ENCODE measurements at regions not wholly inside any gene's neighbourhood (a gene's known extent, or its start where the extent isn't known, plus 50 kb on each side); places are given as distances from the start of the nearest gene placed in this dataset.
"Not testable (repeated sequence)": the region's sequence is repeated elsewhere in the genome, so short reads cannot be mapped to it uniquely, and the experiment has no call there.

DNA sequence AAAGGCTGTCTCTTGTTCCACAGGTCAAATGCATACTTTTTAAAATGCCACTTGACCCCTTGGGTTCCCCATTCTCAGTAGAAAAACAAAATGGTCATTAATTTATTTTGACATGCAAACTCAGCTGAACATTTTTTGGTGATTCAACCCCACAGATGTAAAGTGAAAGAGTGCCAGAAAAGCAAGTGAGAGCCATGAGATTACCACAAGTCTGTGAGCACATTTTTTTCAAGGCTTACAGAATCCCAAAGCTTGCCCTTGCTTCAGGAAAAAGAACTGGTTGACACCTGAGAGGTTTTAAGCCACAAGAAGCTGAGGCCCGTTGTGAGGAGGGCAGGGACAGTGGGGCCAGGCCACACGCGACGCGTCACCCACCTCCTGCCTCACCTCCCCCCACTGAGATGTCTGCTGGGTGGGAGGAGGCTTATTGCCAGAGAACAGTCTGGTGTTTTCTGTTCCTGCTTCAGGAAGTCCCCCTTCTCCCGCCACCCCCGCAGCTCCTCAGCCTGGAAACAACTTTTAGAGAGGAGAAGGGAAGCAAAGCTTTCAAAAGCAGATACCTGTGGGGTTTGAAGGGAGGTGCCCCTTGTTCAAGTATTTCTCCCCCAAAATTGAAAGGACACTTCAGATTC is 70.4 kb upstream of the CYP1B1 start:
- no peaks in the 10 kb centered on the region for H3K9me3 Mint-ChIP-seq
- peak in 1 of 2 donors; percentile 4 for DNase-seq (ENCODE audit: low spot score in 2 of 2)
- ATAC-seq, result peak; percentile 63 to 68
- H3K27ac Mint-ChIP-seq, result no peak overlapping the region
- peaks cover 0 to 13% of the 10 kb centered on the region in 2 donors for H3K36me3 Mint-ChIP-seq

DNA sequence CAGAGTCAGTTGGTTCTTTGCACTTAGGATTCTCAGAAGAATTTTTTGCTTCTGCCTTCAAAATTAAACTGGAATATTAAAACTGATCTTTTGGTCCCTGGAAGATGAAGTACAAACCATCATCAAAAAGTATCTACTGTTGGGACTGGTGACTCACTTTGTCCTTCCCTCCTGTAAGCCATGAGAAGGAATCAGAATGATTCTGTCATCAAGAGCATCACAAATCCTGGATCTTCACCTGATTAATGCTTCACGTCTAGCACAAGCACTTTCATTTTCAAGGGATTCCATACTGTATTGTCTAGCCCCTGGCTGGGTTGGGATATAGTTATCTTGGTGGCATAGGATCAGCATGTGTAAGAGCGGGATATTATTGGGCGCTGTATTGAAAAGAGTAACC is 69.3 kb upstream of the CYP1B1 start:
- H3K36me3 Mint-ChIP-seq, result peaks cover 0 to 13% of the 10 kb centered on the region in 2 donors
- ATAC-seq, result no peak
- no peaks in the 10 kb centered on the region for H3K9me3 Mint-ChIP-seq
- DNase-seq (ENCODE audit: low spot score in 2 of 2), result no peak
- no peak overlapping the region for H3K27ac Mint-ChIP-seq

DNA sequence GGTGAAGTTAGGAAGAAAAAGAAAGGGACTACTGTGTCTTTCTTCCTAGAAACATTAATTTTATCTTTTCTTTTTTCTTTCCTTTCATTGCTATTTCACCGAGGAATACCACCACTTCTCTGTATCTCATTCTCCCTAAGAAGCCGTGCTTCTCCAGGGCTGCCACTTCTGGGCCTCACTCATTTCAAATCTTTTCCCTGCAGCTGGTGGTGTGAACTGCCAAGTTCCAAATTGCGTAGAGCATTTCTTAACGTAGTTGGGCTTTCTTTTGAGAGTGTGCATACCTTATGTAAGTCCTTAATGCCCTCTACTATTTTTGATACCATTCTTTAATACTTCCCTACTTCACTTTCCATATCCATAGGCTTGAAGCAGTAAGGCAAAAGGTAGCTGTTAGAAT is 66.7 kb upstream of the CYP1B1 start:
- Mint-ChIP-seq H3K36me3 (peaks cover 10 to 12% of the 10 kb centered on the region in 2 donors), H3K9me3 (no peaks in the 10 kb centered on the region), H3K27ac (no peak overlapping the region)
- ATAC-seq (no peak), DNase-seq (ENCODE audit: low spot score in 2 of 2) (no peak)

DNA sequence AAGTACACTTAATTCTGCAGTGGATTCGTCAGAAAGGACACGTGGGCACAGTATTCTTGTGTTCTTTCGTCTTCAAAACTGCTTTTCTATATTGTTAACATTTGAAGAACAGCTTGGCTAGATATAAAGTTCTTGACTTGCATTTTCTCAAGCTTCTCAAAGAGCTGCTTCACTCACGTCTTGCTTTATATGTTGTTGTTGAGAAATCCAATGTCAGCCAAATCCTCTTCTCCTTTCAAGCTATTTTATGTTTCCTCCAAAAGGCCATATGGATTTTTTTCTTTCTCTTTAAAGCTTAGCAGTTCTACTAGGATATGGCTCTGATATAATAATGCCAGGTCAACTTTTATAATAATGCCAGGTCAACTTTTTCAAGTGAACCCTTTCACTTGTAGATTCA is 65.5 kb upstream of the CYP1B1 start:
- DNase-seq (ENCODE audit: low spot score in 2 of 2) (no peak), ATAC-seq (no peak)
- no peak overlapping the region for H3K27ac Mint-ChIP-seq
- peaks cover 0 to 6% of the 10 kb centered on the region in 2 donors for H3K9me3 Mint-ChIP-seq
- H3K36me3 Mint-ChIP-seq, result peaks cover 12 to 16% of the 10 kb centered on the region in 2 donors

DNA sequence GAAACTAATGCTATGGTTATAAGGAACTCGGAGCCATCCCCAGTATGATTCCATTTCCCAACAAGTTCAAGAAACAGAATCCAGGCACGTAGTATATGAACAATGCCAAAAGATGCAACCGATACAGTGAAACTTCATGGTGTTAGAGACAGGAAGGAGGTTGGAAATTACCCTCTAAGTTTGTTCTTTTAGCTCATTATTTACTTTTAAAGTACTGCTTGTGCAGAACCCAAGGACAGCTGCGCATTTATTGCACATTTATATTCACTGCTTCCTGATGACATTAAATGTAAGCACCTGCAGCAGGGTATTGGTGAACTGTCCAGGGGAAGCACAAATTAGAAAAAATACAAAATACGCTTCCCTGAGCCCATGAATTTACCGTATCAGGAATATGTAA is 63.0 kb upstream of the CYP1B1 start:
- no peak for DNase-seq (ENCODE audit: low spot score in 2 of 2)
- Mint-ChIP-seq H3K9me3 (peaks cover 0 to 12% of the 10 kb centered on the region in 2 donors), H3K27ac (no peak overlapping the region), H3K36me3 (peaks cover 12 to 16% of the 10 kb centered on the region in 2 donors)
- no peak for ATAC-seq

DNA sequence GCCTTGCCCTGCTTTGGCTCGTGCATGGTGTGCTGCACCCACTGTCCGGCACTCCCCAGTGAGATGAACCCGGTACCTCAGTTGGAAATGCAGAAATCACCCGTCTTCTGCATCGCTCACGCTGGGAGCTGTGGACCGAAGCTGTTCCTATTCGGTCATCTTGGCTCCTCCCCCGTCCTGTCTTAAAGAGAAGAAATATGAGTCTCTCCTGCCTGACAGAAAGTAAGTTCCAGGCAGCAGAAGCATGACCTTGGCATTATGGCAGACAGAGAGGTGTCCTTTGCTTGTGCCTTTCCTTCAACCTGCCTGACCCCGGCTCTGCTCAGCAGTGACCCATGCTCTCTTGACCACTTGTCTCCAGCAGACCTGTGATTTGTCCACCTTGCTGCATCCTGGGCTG is 62.5 kb upstream of the CYP1B1 start:
- DNase-seq (ENCODE audit: low spot score in 2 of 2) (no peak), ATAC-seq (no peak)
- Mint-ChIP-seq H3K27ac (no peak overlapping the region), H3K9me3 (peaks cover 0 to 12% of the 10 kb centered on the region in 2 donors), H3K36me3 (peaks cover 12 to 16% of the 10 kb centered on the region in 2 donors)

DNA sequence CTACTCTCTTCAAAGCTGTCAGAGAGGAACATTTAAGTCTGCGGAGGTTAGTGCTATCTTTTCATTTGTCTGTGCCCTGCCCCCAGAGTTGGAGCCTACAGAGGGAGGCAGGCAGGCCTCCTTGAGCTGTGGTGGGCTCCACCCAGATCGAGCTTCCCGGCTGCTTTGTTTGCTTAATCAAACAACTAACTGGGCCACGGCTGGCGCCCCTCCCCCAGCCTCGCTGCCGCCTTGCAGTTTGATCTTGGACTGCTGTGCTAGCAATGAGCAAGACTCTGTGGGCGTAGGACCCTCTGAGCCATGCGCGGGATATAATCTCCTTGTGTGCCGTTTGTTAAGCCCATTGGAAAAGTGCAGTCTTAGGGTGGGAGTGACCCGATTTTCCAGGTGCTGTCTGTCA is 62.0 kb upstream of the CYP1B1 start:
- not testable (repeated sequence) for H3K27ac Mint-ChIP-seq, ATAC-seq
- peaks cover 12 to 16% of the 10 kb centered on the region in 2 donors for H3K36me3 Mint-ChIP-seq

DNA sequence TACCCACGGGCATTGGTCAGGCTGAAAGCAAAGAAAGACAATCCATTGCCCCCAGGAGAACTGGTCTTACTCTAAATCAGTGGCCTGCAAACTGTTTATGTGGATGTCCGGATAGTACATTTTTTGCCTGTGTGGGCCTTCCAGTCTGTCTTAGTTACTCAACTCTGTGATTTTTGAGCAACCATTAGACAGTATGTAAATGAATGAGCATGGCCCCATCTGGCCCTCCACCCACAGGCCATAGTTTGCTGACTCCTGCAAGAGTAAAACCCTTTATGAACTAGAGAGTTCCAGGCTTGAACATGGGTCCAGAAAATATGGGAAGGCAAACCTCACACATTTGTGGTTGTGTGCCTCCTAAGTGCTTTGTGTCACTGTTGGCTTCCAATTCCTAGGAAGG is 55.7 kb upstream of the CYP1B1 start:
- DNase-seq (ENCODE audit: low spot score in 2 of 2), result no peak
- peaks cover 16 to 32% of the 10 kb centered on the region in 2 donors for H3K9me3 Mint-ChIP-seq
- no peak overlapping the region for H3K27ac Mint-ChIP-seq
- H3K36me3 Mint-ChIP-seq, result peaks cover 8 to 18% of the 10 kb centered on the region in 2 donors
- no peak for ATAC-seq

More for the DNA sequence above, 62.0 kb upstream of the CYP1B1 start:
- H3K9me3 Mint-ChIP-seq, result peaks cover 0 to 12% of the 10 kb centered on the region in 2 donors
- not testable (repeated sequence) for DNase-seq (ENCODE audit: low spot score in 2 of 2)

DNA sequence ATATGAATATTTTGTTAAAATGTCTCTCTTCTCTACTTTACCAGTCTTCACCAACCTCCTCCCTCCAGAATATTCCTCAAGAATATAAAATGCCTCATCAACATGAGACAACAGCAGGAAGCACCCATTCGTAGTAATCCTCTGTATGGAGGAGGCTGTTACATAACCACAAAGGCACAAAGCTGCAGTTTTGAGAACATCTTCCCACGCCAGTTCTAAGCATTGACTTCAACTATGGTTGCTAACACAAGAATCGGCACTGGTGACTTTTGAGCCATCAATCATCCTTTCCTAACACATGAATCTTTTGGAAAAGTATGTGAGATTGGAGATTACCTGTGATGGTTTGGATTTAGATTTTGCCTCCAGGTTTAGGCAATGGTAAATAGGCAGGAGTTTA is 54.9 kb upstream of the CYP1B1 start:
- Mint-ChIP-seq H3K36me3 (peaks cover 12 to 23% of the 10 kb centered on the region in 2 donors), H3K9me3 (peaks cover 20 to 36% of the 10 kb centered on the region in 2 donors)
- ATAC-seq, result no peak

DNA sequence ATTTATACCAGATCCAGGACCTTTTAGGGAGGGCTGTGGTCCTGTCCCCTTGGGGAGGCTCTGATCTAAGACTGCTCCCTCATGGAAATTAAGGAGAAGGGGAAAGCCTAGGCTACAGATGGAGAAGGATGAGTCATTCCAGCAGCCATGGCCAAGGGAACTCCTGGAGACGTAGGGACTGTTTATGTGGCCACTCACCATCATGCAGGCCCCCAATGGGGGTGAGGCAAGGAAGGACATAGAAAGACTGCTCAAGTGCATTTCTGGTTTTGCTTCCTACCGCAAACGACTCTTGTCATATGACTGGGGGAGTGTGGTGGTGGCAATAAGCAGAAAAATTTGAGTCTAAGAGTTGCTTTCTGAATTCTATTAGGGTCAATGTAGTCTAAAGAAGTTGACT is 54.0 kb upstream of the CYP1B1 start:
- Mint-ChIP-seq H3K9me3 (peaks cover 20 to 29% of the 10 kb centered on the region in 2 donors), H3K27ac (no peak overlapping the region), H3K36me3 (peaks cover 12 to 23% of the 10 kb centered on the region in 2 donors)
- DNase-seq (ENCODE audit: low spot score in 2 of 2), result no peak
- no peak for ATAC-seq

More for the DNA sequence above, 54.9 kb upstream of the CYP1B1 start:
- H3K27ac Mint-ChIP-seq, result no peak overlapping the region
- DNase-seq (ENCODE audit: low spot score in 2 of 2), result no peak

DNA sequence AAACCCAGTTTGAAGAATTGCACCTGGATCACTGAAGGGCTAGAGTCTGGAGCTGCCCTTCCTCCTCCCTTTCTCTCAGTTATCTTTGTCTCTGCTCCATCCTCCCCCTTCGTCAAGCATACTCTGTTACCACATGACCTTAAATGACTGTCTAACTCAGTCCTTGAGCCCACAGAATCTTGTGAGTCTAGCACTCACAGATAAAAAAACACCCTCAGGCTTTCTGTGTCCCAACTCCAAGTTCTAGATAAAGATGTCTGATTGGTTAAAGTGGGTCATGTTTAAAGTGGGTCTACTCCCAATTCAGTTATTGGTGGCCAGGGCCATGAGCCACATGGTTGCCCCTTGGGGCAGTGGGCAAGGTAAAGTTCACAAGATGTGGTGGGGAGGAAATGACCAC is 53.5 kb upstream of the CYP1B1 start:
- Mint-ChIP-seq H3K36me3 (peaks cover 12 to 23% of the 10 kb centered on the region in 2 donors), H3K27ac (no peak overlapping the region), H3K9me3 (peaks cover 20 to 29% of the 10 kb centered on the region in 2 donors)
- ATAC-seq (no peak), DNase-seq (ENCODE audit: low spot score in 2 of 2) (no peak)

DNA sequence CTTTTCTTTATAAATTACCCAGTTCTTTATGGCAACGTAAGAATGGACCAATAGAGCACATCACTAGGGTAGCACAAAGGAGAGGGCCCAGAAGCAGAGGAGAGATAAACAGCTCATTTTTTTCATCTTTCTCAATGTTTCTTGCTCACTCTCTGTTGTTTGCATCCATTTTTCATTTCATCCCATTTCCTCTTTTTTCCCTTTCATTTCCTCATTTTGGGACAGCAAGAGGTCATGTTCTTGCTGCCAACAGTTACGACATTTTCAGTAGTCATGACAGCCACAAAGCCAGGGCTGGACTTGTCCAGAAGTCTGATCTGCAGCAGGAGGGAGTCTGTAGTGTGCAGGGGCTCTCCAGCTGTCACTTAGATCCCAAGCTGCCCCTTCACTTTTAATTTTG is 52.7 kb upstream of the CYP1B1 start:
- ATAC-seq (no peak), DNase-seq (ENCODE audit: low spot score in 2 of 2) (no peak)
- Mint-ChIP-seq H3K36me3 (peaks cover 12 to 23% of the 10 kb centered on the region in 2 donors), H3K9me3 (peaks cover 20 to 29% of the 10 kb centered on the region in 2 donors), H3K27ac (no peak overlapping the region)

DNA sequence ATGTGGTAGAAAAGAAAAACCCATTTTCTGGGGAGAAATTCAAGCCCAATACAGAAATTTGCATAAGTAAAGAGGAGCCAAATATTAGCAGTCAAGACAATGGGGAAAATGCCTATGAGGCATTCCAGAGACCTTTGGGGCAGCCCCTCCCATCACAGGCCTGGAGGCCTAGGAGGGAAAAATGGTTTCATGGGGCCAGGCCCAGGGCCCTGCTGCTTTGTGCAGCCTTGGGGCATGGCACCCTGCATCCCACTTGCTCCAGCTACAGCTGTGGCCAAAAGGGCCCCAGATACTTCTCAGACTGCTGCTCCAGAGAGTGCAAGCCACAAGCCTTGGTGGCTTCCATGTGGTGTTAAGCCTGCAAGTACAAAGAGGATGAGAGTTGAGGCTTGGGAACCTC is 51.3 kb upstream of the CYP1B1 start:
- Mint-ChIP-seq H3K9me3 (peaks cover 20 to 29% of the 10 kb centered on the region in 2 donors), H3K27ac (no peak overlapping the region), H3K36me3 (peaks cover 12 to 23% of the 10 kb centered on the region in 2 donors)
- DNase-seq (ENCODE audit: low spot score in 2 of 2) (no peak), ATAC-seq (no peak)

DNA sequence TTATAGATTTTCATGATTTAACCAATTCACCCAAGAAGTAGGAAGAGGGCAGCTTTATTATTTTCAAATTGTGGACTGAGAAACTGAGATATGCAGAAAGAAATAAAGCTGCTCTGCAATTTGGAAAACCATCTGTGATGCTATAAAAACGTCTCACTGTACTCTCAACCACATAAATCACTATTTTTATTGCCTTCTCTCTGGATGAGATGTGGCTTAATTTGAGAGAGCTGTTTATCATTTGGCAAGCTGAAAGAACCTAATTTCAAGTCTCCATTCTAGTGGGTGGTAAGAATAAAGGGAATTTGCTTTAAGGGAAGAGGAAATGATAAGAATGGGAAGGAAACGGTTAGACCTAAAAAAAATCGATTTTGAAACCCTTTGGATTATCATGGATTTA is 49.9 kb upstream of the CYP1B1 start:
- Mint-ChIP-seq H3K36me3 (peaks cover 12 to 23% of the 10 kb centered on the region in 2 donors), H3K27ac (no peak overlapping the region), H3K9me3 (peaks cover 20 to 29% of the 10 kb centered on the region in 2 donors)
- no peak for ATAC-seq
- DNase-seq (ENCODE audit: low spot score in 2 of 2), result no peak
